Adrenal gland (tissue), 5 donors: ENCODE measurements at regions not wholly inside any gene's neighbourhood (a gene's known extent, or its start where the extent isn't known, plus 50 kb on each side); places are given as distances from the start of the nearest gene placed in this dataset.

Source experiments
- CTCF ChIP-seq, 6 experiments: fragments of 450-650 bp in 4 of 6; fragments of 200-600 bp in 2 of 6; sonication (generic) in 1 of 6; IDR thresholded peaks; 1 replicate in 5 of 6; 2 replicates in 1 of 6; pipeline versions ENCODE4 v1.5.1 to v1.8.0; 2016 to 2021; ENCODE audit warnings: antibody characterized with exemption in 6 of 6, mild to moderate bottlenecking in 2 of 6, moderate library complexity in 1 of 6
- POLR2A ChIP-seq, 2 donors: fragments of 450-650 bp; IDR thresholded peaks; one replicate each; pipeline ENCODE4 v1.6.1; 2017; ENCODE audit warnings: antibody characterized with exemption in 2 of 2, mild to moderate bottlenecking in 2 of 2, moderate library complexity in 1 of 2
- donor health status: DM: no; HTN: no; CAD: no.

GRCh38 chr9:6152788-6153187, 62.8 kb upstream of the IL33 start:
- TF ChIP-seq CTCF (IDR thresholded peaks at IDR 0.05), result no peak
- TF ChIP-seq POLR2A (IDR thresholded peaks at IDR 0.05), result no peak
